ENCODE measurements at regions not wholly inside any gene's neighbourhood (a gene's known extent, or its start where the extent isn't known, plus 50 kb on each side); places are given as distances from the start of the nearest gene placed in this dataset.
"Not testable (repeated sequence)": the region's sequence is repeated elsewhere in the genome, so short reads cannot be mapped to it uniquely, and the experiment has no call there.

DNA sequence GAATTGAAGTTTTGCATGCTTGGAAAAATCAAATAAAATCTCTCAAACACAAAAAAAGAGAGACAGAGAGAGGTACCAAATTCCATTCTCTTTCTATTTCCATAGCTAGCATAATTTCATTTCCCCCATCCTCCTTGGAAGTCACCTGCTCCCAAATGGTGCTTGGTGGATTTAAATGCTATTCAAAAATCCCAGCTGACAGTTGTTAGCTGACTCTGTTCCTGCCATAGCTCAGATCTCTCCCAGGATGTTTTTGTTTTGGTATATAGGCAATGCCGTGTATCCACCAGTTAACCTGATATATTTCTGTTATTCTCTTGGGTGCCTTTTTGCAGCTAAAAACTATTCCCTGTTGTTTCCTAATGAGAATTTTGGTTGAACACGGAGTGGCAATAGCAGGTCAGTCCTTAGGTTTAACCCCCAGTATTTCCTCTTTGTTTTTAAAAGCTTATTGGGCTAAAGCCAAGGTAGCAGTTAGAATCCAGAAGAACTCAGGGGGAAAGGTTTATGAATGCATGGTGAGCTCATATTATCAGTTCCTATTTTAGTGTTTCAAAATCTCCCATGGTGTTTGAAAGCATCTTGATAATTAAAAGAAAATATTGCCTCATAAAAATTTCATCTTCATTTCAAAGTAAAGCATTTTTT lies 240.0 kb upstream of the GBE1 start:
- no peak for DNase-seq

DNA sequence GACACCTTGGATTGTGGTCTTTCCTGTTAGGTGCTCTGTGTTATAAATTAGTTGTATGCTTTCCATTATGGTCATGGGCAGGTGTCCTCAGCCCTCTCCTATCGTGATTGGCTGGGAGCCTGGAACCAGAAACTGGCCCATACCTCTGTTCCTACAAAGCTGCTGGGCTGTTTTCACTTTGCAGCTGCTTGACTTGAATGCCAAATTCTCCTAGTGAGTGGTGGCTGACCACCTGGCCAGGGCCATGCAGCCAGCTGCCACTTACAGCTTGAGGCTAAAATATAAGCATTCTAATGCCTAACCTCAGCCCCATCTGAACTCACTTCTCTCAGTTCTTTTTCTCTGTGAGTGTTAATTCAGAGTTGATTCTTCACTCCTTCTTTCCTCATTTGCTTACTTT lies 239.3 kb upstream of the GBE1 start:
- no peak for DNase-seq

DNA sequence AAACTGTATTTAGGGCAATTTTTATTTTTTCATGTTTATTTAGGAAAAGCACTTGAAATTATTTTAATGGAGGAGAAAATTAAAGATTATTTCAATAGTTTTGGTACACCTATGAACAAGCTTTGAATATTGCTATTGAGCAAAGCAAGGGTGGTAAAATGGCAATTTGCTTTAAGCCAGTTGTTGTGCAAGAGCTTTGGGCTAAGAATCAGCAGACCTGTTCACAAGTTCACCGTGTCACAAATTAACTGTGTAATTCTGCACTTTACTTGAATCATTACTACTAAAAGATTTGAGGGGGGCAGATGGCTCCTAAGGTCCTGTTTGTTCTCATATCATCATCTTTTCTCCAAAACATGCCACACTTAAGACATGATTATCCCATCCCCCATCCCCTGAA lies 238.9 kb upstream of the GBE1 start:
- DNase-seq = no peak

DNA sequence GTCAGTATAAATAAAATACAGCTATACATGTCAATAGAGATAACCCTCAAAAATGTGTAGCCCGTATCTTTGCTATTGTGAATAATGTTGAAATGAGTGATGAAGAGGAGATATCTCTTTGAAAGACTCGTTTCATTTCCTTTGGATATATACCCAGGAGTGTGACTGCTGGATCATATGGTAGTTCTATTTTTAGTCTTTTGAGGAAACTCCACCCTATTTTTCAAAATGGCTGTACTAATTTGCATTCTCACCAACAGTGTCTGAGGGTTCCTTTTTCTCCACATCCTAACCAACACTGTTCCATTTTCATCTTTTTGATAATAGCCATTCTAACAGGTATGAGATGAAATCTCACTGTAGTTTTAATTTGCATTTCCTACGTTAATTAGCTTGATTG lies 237.5 kb upstream of the GBE1 start:
- DNase-seq = no peak

DNA sequence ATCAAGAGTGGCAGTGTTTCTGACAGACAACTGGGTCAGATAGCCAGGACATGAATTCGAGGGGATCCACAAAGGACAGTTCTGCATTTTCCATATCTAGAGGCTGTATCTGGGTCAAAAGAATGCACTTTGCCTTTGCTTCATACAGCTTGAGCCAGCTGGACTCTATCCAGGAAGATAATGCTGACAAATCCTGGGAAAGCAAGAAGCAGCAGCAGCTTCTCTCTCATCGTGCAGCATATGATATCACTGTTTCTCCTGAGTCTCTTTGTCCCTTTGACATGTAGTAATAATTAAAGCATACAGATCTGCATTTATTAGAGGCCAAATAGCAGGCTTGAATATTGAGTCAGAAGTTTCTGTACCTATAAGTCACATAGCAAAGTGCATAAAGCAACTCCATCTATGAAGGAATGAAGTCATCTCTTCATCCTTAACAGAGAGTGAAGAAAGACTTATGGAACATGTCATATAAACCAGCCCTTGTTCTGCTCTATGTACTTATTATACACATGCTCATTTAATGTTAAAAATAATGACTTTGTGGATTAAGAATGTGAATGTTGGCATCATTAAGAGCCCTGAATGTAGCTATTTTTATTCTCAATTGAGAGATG lies 236.8 kb upstream of the GBE1 start:
- no peak for DNase-seq

DNA sequence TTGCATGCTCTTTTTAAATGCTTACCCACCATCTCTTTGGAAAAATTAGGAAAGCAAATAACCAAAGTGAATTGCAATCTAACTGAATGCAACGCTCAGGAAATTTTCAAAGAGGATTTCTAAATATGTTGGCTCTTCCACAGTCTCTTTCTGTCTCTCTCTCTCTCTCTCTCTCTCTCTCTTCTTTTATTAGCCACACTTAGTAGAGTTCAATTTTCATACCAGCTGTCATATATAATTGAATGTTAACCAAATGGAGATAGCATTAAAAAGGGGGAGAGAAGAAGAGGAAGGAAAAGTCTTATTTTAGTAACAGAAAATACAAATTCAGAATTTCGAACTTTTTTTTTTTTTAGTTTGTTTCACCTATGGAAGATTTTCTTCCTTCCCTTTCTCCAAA lies 235.9 kb upstream of the GBE1 start:
- DNase-seq = no peak

DNA sequence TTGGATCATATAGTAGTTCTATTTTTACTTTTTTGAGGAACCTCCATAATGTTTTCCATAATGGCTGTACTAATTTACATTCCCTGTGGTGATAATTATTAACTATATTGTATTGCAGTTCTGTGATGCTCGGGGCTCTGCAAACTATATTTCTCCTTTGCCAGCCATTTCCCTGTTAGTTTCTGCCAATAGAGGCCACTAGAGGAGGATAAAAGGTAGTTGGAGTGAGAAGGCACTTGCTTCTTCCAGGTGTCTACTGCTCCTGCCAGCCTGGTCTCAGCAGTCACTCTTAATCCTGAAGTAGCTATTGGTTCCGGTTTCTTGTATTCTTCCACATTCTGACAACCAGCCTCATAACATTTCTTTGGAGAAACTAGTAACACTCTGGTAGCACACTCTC lies 233.9 kb upstream of the GBE1 start:
- DNase-seq = no peak

DNA sequence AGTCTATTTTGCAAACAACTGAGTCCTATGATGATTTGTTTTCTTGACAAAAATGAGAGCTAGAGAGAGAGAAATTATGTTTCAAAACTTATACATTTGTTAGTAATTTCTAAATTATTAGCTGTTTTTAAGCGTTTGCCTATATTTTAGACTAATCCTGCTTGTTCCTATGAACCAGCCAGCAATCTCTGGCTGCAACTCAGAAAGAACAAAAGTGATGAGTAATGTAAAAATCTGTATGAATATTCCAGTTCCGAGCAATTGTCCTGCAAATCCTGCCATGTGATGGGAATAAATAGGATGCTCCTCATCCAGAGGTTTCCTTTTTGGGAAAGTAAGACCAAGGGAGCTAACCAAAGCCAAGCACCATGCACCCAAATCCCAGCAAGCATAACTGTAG lies 228.3 kb upstream of the GBE1 start:
- no peak for DNase-seq

DNA sequence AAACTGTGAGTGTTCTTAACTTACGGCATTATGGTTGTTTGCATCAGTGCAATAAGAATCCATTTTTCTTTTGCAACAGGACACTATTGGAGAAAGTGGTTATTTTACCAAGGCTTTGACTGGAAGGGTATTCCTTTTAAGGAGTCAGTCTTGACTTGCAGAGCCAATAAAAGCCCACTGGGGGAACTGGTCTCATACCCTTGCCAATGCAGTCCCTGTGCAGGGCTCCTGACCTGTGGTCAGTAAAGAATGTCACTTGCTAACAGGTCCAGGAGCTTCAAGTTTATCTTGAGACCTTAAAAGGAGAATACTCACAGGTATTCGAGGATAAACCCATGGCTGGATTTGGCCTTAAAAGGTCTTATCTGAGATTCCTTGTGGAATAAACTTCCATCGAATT lies 227.8 kb upstream of the GBE1 start:
- no peak for DNase-seq

DNA sequence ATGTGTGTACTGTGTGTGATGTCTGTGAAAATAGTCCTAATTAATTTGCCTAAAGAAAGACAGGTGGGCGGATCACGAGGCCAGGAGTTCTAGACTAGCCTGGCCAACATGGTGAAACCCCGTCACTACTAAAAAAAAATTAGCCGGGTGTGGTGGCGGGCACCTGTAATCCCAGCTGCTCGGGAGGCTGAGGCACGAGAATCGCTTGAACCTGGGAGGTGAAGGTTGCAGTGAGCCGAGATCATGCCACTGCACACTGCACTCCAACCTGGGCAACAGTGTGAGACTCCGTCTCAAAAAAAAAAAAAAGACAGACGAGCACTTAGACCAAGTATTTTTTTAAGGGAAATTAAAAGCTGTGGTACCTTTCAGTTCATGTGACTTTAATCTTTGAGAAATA lies 226.0 kb upstream of the GBE1 start:
- not testable (repeated sequence) for DNase-seq

DNA sequence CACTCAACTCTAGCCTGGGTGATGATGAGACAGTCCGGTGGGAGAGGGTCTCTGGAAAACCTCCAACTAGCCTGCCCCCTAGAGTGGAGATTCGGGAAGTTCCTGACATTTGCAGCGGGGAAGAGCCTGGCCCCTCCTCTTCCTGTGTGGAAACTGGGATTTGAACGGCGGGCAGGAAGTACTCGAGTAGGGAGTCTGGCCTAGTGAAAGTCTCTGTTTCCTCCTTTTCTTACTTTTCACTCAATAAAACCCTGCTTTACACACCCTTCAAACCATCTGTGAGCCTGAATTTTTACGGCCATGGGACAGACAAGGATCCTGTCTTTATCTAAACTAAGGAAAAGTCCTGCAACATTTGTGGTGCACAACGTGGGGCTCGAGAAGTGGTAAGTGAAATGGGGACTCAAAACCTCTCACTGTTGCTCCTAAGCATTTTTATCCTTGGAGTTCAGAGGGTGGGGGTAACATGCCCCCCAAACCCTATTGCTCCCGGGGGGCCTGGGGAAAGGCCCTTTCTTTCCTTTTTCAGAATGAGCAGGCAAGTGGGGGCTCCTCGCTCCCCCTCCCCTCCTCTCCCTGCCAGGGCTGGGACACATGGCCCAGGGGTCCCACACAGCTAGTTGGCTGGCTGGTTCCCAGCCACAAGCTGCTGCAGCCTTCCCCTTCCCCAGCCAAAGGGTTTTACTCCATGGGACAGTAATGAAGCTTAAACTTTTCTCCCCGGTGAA lies 224.7 kb upstream of the GBE1 start:
- no peak for DNase-seq

DNA sequence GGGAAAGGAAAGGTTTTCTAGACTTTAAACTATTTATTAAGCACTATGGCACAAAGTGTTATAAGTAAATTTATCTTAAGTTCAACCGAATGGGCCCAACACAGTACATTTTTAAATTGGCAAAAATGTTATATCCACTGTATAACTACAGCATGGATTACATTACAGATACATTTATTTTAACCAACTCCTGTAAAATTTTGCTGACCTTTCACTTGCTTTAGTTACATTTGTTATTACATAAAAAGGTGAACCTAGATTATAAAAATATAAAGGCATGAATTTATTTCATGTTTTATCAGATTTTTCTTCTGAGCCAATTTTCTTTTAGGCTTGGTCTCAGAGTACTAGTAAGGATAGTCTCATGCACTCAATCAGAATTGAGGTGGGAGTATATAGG lies 221.9 kb upstream of the GBE1 start:
- DNase-seq = no peak

DNA sequence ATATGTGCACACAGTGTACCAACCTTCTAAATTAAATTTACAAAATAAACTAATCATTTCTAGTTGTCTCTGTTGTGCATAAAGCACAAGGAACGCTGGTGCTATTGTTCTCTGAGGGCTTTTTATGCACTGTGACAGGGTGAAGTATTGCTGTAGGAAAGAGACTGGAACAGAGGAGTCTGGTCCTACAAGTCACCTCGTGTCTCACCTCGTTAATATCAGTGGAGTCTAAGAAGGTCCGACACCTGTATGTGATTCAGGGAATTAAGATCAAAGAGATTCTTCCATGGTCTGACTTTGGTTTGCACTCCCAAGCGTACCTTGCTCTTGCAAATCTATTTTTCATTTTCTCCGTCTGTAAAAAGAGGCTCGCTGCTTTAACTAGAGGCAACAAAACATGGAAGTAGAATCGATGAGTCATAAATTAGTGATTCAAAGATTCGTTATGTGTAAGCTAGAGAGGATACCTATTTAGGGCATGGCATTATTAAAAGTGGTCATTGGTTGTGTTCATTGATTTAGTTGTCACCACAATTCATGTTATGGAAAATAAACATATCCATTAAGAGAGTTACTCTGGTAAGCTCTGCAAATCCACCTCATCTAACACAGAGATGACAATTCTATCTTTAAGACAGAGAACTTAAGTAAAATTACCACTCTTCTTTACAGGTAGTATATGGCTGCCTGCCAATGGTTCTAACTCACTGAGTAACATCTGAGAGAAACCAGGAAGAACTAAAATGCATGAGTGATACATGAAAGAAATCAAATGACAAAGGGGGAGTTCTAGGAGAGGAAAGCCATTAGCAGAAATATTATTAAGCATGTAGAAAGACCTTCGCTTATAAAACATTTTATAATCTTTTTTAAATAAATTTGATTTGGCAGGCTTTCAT lies 219.4 kb upstream of the GBE1 start:
- DNase-seq = no peak

DNA sequence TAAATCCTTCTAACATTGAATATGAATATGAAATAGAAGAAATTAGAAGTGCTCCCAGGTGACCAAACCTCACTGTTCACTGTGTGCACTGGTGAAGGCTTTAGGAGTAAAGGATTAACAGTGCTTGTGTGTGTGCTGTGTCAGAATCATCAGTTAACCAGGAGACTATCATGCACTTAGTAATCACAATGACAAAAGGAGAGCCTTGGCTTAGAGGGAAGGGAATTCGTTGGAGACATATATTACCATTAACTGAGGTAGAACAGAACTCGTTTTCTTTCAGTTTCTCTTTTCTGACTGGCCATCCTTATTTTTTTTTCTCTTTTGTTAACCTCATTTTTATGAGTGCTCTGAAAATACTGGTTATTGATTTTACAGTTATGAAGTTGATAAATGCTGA lies 213.3 kb upstream of the GBE1 start:
- no peak for DNase-seq

DNA sequence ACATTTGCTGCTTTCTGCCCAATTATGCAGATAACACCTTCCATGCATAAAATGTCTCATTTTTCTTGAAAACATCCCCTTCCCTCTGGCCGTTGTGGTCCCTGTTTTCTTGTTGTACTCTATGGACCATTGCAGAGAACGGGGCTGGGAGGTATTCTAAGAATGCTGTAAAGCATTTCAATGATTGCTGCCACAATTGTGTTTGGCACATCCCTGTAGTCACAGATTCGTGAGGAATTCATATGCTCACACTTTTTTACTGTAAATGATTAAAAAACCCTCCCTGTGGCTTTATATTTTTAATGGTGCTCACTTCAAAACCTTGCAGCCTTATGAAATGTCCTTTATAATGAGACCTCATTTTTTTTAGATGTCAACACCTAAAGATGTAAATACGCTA lies 207.2 kb upstream of the GBE1 start:
- no peak for DNase-seq

DNA sequence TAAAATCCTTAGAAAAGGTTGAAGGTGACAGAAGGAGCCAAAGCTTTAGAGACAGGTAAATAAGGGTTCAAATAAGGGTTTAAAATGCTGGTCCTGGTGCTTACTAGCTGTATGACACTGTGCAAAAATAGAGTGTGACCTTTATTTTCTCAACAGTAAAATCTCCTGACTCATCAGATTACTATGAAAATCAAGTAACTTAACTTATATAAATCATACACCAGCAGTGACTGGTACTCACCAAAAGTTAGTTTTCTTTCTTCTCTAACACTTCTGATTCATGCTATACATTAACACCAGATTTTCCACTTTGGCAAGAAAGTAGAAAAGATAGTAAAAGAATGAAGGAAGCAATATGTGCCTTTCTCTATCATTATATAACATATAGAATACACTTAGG lies 205.9 kb upstream of the GBE1 start:
- DNase-seq = no peak

DNA sequence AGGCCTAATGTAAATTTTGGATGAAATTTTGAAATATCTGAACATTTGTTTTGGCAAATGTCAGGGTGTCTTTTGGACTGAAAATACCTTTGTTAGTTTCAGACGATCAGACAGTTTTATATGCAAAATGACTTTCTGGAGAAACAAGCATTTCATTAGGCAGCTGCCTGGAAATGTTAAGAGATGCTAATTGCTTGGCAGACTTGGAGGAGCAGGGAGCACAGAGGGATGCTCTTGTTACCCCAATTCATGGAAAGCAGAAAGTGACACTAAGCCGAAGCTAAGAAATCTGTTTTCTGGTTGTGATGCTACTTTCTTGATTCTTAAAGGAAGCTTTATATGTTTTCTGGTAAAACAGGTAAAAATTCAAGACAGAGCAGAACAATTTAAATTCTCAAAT lies 204.3 kb upstream of the GBE1 start:
- DNase-seq = no peak

DNA sequence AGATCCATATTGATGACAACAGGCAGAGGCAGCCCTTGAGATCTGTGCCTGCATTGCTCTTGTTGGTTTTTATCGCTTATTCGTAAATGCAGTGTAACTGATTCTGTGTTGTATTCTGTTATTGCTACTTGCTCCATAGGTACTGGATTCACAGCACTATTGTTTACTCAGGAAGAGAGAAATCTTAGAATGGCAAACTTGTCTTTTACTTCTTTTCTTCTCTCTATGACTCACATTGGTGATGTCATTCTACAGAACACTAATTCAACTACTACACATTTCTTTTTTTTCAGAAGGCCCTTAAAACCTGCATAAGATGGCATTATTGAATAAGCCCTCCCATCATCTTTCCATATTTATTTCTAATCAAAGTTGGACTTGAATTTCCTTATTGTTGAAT lies 201.0 kb upstream of the GBE1 start:
- DNase-seq = no peak

DNA sequence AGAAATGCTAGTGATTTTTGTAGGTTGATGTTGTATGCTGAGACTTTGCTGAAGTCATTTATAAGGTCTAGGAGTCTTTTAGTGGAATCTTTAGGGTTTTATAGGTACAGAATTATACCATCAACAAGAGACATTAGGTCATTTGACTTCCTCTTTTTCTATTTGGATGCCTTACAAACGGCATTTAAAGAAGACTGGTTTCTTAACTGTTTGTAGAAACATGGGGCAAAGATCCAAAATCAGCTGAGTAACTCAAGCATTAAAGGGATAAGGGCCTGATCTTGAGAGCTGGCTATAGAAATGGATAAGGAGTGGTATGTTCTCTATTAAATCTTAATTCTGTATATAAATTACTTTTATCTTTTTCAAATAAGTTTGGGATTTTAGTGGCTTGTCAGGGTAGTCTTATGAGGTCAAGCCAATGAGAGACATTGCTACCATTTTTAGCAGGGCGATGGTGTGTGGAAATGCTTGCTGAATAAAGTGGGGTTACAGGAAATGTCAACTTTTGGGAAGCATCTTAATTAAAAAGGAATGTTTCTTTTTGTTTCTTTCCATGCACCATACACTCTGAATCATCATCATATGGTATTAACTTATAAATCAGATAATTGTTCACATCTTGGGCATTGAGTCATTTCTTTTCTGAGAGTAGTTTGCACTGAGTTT lies 197.7 kb upstream of the GBE1 start:
- DNase-seq = no peak

DNA sequence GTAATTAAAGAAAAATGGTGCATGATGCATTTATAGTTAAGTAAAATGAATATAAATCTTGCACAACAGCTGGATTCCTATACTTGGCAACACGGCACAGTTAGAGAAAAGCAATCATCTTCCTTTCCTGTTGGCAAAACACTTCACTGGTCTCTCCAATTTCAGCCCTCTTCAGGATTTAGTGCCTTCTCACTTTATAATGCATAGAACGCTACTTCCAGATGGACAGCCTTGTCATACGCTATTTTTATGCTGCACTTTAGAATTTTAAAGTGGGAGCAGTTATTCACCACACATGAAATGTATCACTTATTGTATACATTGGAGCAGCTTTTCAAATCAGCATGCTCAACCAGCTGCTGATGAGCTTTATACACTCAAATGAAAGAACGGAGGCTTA lies 194.4 kb upstream of the GBE1 start:
- DNase-seq = no peak

DNA sequence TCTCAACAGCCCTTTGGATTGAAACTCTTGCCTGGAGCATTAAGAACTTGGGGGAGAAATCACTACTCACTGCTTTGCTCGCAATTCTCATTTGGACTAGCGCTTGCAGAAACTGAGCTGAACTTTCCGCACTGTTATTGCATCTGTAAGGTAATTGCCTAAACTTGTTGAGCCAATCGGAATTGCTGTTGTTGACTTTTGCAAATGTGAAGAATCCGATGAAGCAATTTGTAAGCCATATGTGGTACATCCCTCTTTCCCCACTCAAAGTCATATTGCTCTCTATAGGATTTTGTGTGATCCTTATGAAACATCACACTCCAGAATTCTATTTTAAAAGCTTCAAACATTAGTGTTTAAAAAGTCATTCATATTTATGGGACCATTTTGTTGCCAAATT lies 191.7 kb upstream of the GBE1 start:
- no peak for DNase-seq

DNA sequence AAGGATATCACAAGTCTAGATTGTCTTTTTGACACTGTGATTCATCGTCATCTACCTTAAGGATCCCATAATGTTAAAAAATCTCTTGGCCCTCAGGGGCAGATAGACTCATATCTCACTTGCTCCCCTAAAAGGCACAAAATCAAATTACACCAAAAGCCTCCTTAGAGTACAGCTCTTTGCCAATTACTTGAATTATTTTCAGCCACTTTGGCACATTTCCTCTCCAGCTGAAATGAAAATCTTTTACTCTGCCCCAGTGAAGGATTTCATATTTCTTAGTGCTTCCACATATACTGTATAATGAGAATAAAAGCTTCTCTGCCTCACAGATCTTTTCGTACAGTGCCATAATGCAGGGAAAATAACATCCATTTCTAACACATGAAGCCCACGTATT lies 190.7 kb upstream of the GBE1 start:
- no peak for DNase-seq

DNA sequence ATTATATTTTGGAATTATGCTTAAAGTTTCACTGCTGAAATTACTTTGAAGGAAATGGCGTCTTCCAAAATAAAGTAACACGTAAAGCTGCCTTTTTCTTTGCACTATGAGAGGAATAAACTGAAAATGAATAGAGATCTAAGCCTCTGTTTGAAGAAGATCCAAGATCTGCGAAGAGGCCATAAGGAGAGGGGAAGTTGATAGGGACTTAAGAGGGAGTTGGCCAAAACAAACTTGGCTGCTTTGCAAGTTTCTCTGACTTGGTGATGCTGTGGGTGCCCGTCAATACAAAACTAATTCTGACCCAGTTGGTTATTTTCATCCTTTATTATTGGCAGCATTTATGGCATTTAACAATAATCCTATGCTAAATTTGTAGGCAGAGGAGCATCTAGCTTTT lies 190.2 kb upstream of the GBE1 start:
- DNase-seq = no peak
